ENCODE measurements at regions not wholly inside any gene's neighbourhood (a gene's known extent, or its start where the extent isn't known, plus 50 kb on each side); places are given as distances from the start of the nearest gene placed in this dataset.

DNA sequence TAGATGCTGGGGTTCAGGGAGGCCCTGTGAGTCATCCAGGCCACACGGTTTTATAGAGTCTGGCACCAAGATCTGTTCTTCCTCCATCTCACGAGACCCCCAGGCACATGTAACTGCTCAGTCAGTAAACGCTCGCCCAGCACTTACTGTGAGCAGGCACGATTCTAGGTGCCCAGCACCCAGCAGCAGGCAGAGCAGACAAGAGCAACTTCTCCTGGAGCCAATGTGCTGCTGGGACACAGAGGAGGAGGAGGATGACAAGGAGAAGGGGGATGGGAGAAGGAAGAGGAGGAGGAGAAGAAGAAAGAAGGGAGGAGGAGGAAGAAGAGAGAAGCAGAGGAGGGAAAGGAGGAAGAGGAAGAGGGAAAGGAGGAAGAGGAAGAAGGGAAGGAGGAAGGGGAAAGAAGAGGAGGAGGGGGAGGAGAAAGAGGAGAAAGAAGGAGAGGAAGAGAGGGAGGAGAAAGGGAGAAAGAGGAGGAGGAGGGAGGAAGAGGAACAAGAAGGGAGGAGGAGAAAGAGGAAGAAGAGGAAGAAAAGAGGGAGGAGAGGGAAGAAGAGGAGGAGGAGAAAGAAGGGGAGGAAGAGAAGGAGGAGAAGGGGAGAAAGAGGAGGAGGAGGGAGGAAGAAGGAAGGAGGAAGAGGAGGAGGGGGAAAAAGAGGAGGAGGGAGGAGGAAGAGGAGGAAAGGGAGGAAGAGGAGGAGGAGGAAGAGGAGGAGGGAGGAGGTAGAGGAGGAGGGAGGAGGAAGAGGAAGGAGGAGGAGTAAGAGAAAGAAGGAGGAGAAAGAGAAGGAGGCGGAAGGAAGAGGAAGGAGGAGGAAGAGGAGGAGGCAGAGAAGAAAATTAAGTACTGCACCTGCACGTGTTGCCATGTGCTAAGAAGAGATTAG lies 77.6 kb upstream of the RTL6 start:
- Histone ChIP-seq H3K27ac (ENCODE audit: low read depth in 1 of 2, low read length in 2 of 2) (no peak overlapping the region), H3K27me3 (ENCODE audit: control insufficient read depth in 4 of 4, insufficient read depth in 4 of 4, low read length in 3 of 4) (no peaks in the 10 kb centered on the region), H3K9me3 (ENCODE audit: control insufficient read depth in 4 of 4, low read length in 3 of 4) (peaks cover 0 to under 1% (median 0%) of the 10 kb centered on the region in 4 donors), H3K4me3 (ENCODE audit: low read depth in 1 of 3, low read length in 3 of 3) (no peak overlapping the region), H3K9ac (ENCODE audit: low read depth in 1 of 2, low read length in 2 of 2) (no peak overlapping the region), H3K36me3 (ENCODE audit: control insufficient read depth in 4 of 4, insufficient read depth in 3 of 4, low read depth in 1 of 4, low read length in 3 of 4) (no peaks in the 10 kb centered on the region), H3K4me1 (ENCODE audit: control insufficient read depth in 4 of 4, insufficient read depth in 4 of 4, low read length in 3 of 4) (no peaks in the 10 kb centered on the region)
- TF ChIP-seq HNF4G (IDR thresholded peaks at IDR 0.05) = no peak
- no peak for TF ChIP-seq FOXA2 (IDR thresholded peaks at IDR 0.05)
- TF ChIP-seq, protein P1, sequence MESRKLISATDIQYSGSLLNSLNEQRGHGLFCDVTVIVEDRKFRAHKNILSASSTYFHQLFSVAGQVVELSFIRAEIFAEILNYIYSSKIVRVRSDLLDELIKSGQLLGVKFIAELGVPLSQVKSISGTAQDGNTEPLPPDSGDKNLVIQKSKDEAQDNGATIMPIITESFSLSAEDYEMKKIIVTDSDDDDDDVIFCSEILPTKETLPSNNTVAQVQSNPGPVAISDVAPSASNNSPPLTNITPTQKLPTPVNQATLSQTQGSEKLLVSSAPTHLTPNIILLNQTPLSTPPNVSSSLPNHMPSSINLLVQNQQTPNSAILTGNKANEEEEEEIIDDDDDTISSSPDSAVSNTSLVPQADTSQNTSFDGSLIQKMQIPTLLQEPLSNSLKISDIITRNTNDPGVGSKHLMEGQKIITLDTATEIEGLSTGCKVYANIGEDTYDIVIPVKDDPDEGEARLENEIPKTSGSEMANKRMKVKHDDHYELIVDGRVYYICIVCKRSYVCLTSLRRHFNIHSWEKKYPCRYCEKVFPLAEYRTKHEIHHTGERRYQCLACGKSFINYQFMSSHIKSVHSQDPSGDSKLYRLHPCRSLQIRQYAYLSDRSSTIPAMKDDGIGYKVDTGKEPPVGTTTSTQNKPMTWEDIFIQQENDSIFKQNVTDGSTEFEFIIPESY (IDR thresholded peaks at IDR 0.05) = no peak
- no peak for TF ChIP-seq HNF4A (conservative IDR thresholded peaks at IDR 0.05)
- TF ChIP-seq, protein P2, sequence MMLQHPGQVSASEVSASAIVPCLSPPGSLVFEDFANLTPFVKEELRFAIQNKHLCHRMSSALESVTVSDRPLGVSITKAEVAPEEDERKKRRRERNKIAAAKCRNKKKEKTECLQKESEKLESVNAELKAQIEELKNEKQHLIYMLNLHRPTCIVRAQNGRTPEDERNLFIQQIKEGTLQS (IDR thresholded peaks at IDR 0.05) = no peak
- TF ChIP-seq RXRA (IDR thresholded peaks at IDR 0.05) = no peak
- TF ChIP-seq EGR1 (IDR thresholded peaks at IDR 0.05; ENCODE audit: low read depth in 2 of 2) = no peak
- TF ChIP-seq GABPA (IDR thresholded peaks at IDR 0.05 in 1 of 2, conservative IDR thresholded peaks at IDR 0.05 in 1 of 2) = no peak
- TF ChIP-seq JUND (IDR thresholded peaks at IDR 0.05) = no peak
- no peak for TF ChIP-seq YY1 (IDR thresholded peaks at IDR 0.05)
- TF ChIP-seq SP1 (IDR thresholded peaks at IDR 0.05) = no peak
- WGBS = 60% methylated on average over 7 of the region's 7 CpGs
- DNase-seq (ENCODE audit: low spot score) = no peak

DNA sequence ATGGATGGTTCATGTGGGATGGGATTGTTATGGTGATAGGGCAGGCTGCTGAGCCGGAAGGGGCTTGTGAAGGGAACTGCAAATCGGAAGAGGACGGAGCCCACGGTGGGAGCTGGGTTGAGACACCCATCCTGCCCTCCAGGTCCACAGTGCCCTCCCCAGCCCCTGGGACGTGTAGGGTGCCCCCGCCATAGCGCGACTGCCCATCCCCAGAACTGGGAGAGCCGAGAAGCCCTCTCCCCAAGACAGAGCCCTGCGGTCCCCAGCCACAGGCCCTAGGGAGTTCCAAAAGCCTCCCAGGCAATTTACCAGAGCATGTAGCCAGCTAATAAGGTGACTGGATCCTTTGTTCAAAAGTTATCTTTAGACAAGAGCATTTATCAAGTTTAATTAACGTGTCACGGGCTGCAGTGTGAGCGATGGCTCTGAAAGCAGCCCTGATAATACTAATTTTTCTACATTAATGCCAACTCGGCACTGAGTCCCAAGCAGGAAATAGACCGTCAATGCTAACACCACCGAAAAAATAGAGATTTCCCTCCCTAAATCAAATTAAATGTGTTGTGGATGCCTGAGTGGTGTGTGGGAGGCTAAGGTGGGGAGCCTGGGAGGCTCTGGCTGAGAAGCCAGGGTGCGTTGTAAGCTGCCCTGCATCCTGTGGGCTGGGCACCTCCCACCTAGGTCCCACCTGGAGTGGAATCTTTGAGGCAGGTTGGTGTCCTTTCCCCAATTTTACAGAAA lies 76.8 kb upstream of the RTL6 start:
- no peaks in the 10 kb centered on the region for H3K27me3 ChIP-seq (ENCODE audit: control insufficient read depth in 4 of 4, insufficient read depth in 4 of 4, low read length in 3 of 4)

More for the DNA sequence above, 76.8 kb upstream of the RTL6 start:
- TF ChIP-seq NR2F2 (IDR thresholded peaks at IDR 0.05) (no peak), JUND (IDR thresholded peaks at IDR 0.05) (no peak), GABPA (IDR thresholded peaks at IDR 0.05 in 1 of 2, conservative IDR thresholded peaks at IDR 0.05 in 1 of 2) (no peak), RXRA (IDR thresholded peaks at IDR 0.05) (no peak), FOXA1 (IDR thresholded peaks at IDR 0.05) (no peak), YY1 (IDR thresholded peaks at IDR 0.05) (no peak), SP1 (IDR thresholded peaks at IDR 0.05) (no peak), RAD21 (IDR thresholded peaks at IDR 0.05) (no peak), HNF4A (conservative IDR thresholded peaks at IDR 0.05) (no peak), EGR1 (IDR thresholded peaks at IDR 0.05; ENCODE audit: low read depth in 2 of 2) (no peak), HNF4G (IDR thresholded peaks at IDR 0.05) (no peak), FOXA2 (IDR thresholded peaks at IDR 0.05) (no peak), TAF1 (conservative IDR thresholded peaks at IDR 0.05) (no peak)
- TF ChIP-seq, protein P3, sequence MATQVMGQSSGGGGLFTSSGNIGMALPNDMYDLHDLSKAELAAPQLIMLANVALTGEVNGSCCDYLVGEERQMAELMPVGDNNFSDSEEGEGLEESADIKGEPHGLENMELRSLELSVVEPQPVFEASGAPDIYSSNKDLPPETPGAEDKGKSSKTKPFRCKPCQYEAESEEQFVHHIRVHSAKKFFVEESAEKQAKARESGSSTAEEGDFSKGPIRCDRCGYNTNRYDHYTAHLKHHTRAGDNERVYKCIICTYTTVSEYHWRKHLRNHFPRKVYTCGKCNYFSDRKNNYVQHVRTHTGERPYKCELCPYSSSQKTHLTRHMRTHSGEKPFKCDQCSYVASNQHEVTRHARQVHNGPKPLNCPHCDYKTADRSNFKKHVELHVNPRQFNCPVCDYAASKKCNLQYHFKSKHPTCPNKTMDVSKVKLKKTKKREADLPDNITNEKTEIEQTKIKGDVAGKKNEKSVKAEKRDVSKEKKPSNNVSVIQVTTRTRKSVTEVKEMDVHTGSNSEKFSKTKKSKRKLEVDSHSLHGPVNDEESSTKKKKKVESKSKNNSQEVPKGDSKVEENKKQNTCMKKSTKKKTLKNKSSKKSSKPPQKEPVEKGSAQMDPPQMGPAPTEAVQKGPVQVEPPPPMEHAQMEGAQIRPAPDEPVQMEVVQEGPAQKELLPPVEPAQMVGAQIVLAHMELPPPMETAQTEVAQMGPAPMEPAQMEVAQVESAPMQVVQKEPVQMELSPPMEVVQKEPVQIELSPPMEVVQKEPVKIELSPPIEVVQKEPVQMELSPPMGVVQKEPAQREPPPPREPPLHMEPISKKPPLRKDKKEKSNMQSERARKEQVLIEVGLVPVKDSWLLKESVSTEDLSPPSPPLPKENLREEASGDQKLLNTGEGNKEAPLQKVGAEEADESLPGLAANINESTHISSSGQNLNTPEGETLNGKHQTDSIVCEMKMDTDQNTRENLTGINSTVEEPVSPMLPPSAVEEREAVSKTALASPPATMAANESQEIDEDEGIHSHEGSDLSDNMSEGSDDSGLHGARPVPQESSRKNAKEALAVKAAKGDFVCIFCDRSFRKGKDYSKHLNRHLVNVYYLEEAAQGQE (IDR thresholded peaks at IDR 0.05) = no peak
- TF ChIP-seq, protein P2 (IDR thresholded peaks at IDR 0.05) = no peak
- TF ChIP-seq, protein P4, sequence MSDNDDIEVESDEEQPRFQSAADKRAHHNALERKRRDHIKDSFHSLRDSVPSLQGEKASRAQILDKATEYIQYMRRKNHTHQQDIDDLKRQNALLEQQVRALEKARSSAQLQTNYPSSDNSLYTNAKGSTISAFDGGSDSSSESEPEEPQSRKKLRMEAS (IDR thresholded peaks at IDR 0.05) = no peak
- TF ChIP-seq, protein P1 (IDR thresholded peaks at IDR 0.05) = no peak
- TF ChIP-seq, protein P5, sequence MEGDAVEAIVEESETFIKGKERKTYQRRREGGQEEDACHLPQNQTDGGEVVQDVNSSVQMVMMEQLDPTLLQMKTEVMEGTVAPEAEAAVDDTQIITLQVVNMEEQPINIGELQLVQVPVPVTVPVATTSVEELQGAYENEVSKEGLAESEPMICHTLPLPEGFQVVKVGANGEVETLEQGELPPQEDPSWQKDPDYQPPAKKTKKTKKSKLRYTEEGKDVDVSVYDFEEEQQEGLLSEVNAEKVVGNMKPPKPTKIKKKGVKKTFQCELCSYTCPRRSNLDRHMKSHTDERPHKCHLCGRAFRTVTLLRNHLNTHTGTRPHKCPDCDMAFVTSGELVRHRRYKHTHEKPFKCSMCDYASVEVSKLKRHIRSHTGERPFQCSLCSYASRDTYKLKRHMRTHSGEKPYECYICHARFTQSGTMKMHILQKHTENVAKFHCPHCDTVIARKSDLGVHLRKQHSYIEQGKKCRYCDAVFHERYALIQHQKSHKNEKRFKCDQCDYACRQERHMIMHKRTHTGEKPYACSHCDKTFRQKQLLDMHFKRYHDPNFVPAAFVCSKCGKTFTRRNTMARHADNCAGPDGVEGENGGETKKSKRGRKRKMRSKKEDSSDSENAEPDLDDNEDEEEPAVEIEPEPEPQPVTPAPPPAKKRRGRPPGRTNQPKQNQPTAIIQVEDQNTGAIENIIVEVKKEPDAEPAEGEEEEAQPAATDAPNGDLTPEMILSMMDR (IDR thresholded peaks at IDR 0.05; ENCODE audit: low read depth, low read length, missing input control) = no peak
- no peaks in the 10 kb centered on the region for H3K36me3 ChIP-seq (ENCODE audit: control insufficient read depth in 4 of 4, insufficient read depth in 3 of 4, low read depth in 1 of 4, low read length in 3 of 4)
- peaks cover 0 to 5% (median under 1%) of the 10 kb centered on the region in 4 donors for H3K9me3 ChIP-seq (ENCODE audit: control insufficient read depth in 4 of 4, low read length in 3 of 4)
- H3K4me1 ChIP-seq (ENCODE audit: control insufficient read depth in 4 of 4, insufficient read depth in 4 of 4, low read length in 3 of 4) = no peaks in the 10 kb centered on the region
- no peak for DNase-seq (ENCODE audit: low spot score)
- WGBS = 78% methylated on average over 17 of the region's 17 CpGs
- H3K9ac ChIP-seq (ENCODE audit: low read depth in 1 of 2, low read length in 2 of 2) = no peak overlapping the region
- no peak overlapping the region for H3K4me3 ChIP-seq (ENCODE audit: low read depth in 1 of 3, low read length in 3 of 3)
- no peak overlapping the region for H3K27ac ChIP-seq (ENCODE audit: low read depth in 1 of 2, low read length in 2 of 2)

Data from liver (tissue), 8 donors.